AG10803 (cell line): ENCODE measurements at regions not wholly inside any gene's neighbourhood (a gene's known extent, or its start where the extent isn't known, plus 50 kb on each side); places are given as distances from the start of the nearest gene placed in this dataset.
"Not testable (repeated sequence)": the region's sequence is repeated elsewhere in the genome, so short reads cannot be mapped to it uniquely, and the experiment has no call there.

Experiments
- DNase-seq: peaks from one replicate; pipeline ENCODE4 v3.0.0; 2010; ENCODE audit warnings: low read depth
- H3K4me3 ChIP-seq: 2 replicates; pipeline ENCODE4 v1.5.1; 2011; ENCODE audit warnings: mild to moderate bottlenecking, low read length, control low read depth
- CTCF ChIP-seq: conservative IDR thresholded peaks from 2 replicates; pipeline ENCODE4 v1.5.1; 2011; ENCODE audit warnings: mild to moderate bottlenecking, low read length, control low read depth, inconsistent platforms

- no peak overlapping the region for H3K4me3 ChIP-seq
- TF ChIP-seq CTCF = no peak
- DNase-seq = peak; percentile 75
These were observed 72.0 kb upstream of the DCLK2 start for GRCh38 chr4:150006197-150006596.

GRCh38 chr4:150007512-150007911, 70.7 kb upstream of the DCLK2 start:
- DNase-seq = peak; percentile 95
- no peak for TF ChIP-seq CTCF

GRCh38 chr4:150008546-150008945, 69.7 kb upstream of the DCLK2 start:
- no peak overlapping the region for H3K4me3 ChIP-seq
- DNase-seq = no peak
- no peak for TF ChIP-seq CTCF

More at GRCh38 chr4:150007512-150007911, 70.7 kb upstream of the DCLK2 start:
- no peak overlapping the region for H3K4me3 ChIP-seq

- no peak overlapping the region for H3K4me3 ChIP-seq
- no peak for TF ChIP-seq CTCF
- DNase-seq = no peak
These were observed 68.7 kb upstream of the DCLK2 start for GRCh38 chr4:150009533-150009932.

GRCh38 chr4:150010525-150011126, 67.6 kb upstream of the DCLK2 start:
- peak; percentile 75 for DNase-seq
- H3K4me3 ChIP-seq = no peak overlapping the region
- peak; percentile 71 for TF ChIP-seq CTCF

- TF ChIP-seq CTCF = no peak
- H3K4me3 ChIP-seq = no peak overlapping the region
- no peak for DNase-seq
These were observed 65.3 kb upstream of the DCLK2 start for GRCh38 chr4:150012851-150013360.

GRCh38 chr4:150015910-150016309, 62.3 kb upstream of the DCLK2 start:
- DNase-seq, H3K4me3 ChIP-seq: not testable (repeated sequence)

- H3K4me3 ChIP-seq, DNase-seq: not testable (repeated sequence)
These were observed 61.6 kb upstream of the DCLK2 start for GRCh38 chr4:150016621-150017020.
